ENCODE measurements at regions not wholly inside any gene's neighbourhood (a gene's known extent, or its start where the extent isn't known, plus 50 kb on each side); places are given as distances from the start of the nearest gene placed in this dataset.

- Histone ChIP-seq H4K91ac (replicated peaks; ENCODE audit: insufficient read length, low read length) (no peak overlapping the region), H3K9me3 (ENCODE audit: insufficient read depth in 2 of 2, low read depth in 1 of 2, low read length in 1 of 2) (no peaks in the 10 kb centered on the region), H2AFZ (ENCODE audit: low read length) (no peak overlapping the region), H2BK20ac (ENCODE audit: low read length) (no peak overlapping the region), H3K27me3 (replicated peaks in 1 of 4; ENCODE audit: control insufficient read depth in 3 of 4, extremely low read depth in 1 of 4, insufficient read depth in 3 of 4, low read length in 3 of 4) (no peaks in the 10 kb centered on the region), H3K4me1 (replicated peaks in 1 of 4; ENCODE audit: control insufficient read depth in 3 of 4, insufficient read depth in 4 of 4, low read length in 3 of 4) (no peaks in the 10 kb centered on the region), H2BK120ac (replicated peaks; ENCODE audit: low read depth, low read length) (no peak overlapping the region), H2BK12ac (ENCODE audit: low read depth, low read length) (no peak overlapping the region), H3K14ac (ENCODE audit: insufficient read length) (no peak overlapping the region), H3K23ac (ENCODE audit: insufficient read length) (no peak overlapping the region), H3K23me2 (ENCODE audit: low read depth, low read length) (no peaks in the 10 kb centered on the region), H3K4me3 (ENCODE audit: extremely low read depth in 1 of 4, insufficient read depth in 2 of 4, low read depth in 3 of 4, low read length in 4 of 4) (no peak overlapping the region), H4K20me1 (replicated peaks in 1 of 2; ENCODE audit: control insufficient read depth in 1 of 2, insufficient read depth in 2 of 2, low read length in 2 of 2) (no peaks in the 10 kb centered on the region), H3K56ac (replicated peaks; ENCODE audit: insufficient read length, low read depth, low read length) (no peak overlapping the region), H3K79me1 (ENCODE audit: low read depth, low read length) (no peaks in the 10 kb centered on the region), H3K79me2 (ENCODE audit: control insufficient read depth in 1 of 2, insufficient read depth in 2 of 2, low read length in 2 of 2) (no peaks in the 10 kb centered on the region), H3K36me3 (ENCODE audit: control insufficient read depth in 2 of 4, insufficient read depth in 4 of 4, low read length in 3 of 4) (no peaks in the 10 kb centered on the region), H3K4ac (replicated peaks; ENCODE audit: insufficient read length, low read depth, low read length) (no peak overlapping the region), H4K8ac (ENCODE audit: extremely low read depth, insufficient read depth, low read length) (no peak overlapping the region), H4K5ac (ENCODE audit: insufficient read length, low read depth, low read length) (no peak overlapping the region), H3K27ac (ENCODE audit: low read depth, low read length) (no peak overlapping the region), H2BK5ac (ENCODE audit: low read depth, low read length) (no peak overlapping the region), H2BK15ac (ENCODE audit: low read length) (no peak overlapping the region), H3K9ac (replicated peaks in 1 of 4; ENCODE audit: extremely low read depth in 1 of 4, low read depth in 3 of 4, low read length in 3 of 4) (no peak overlapping the region), H3K18ac (ENCODE audit: extremely low read depth, low read length) (no peak overlapping the region), H2AK5ac (ENCODE audit: low read depth, low read length) (no peak overlapping the region), H3K4me2 (ENCODE audit: insufficient read depth in 1 of 2, low read depth in 2 of 2, low read length in 2 of 2) (no peak overlapping the region)
- POLR2A ChIA-PET (ENCODE audit: partially characterized antibody): no interaction called here
- no peak for TF ChIP-seq RBBP5 (IDR thresholded peaks at IDR 0.05; ENCODE audit: borderline replicate concordance, low read depth, low read length)
- no peak for TF ChIP-seq TEAD4 (IDR thresholded peaks at IDR 0.05; ENCODE audit: low read depth, low read length)
- no peak for TF ChIP-seq PHF8 (conservative IDR thresholded peaks at IDR 0.05; ENCODE audit: low read depth, low read length)
- TF ChIP-seq JUN (IDR thresholded peaks at IDR 0.05; ENCODE audit: low read depth, low read length): no peak
- TF ChIP-seq TAF1 (IDR thresholded peaks at IDR 0.05; ENCODE audit: low read depth, low read length): no peak
- CTCF ChIA-PET (ENCODE audit: partially characterized antibody): interaction anchor here (1.7 kb wide), 1 partner anchor 21 kb away, joined by 7 read pairs; no protein-coding TSS in a partner anchor
- FAIRE-seq (no peak), DNase-seq (ENCODE audit: low read depth in 1 of 2, low spot score in 2 of 2) (no peak)
Measured at GRCh38 chr2:175437167-175437566, 255.7 kb upstream of the ATP5MC3 start.

Data from H1 (cell line).